COLO829 (cell line): ENCODE measurements at regions not wholly inside any gene's neighbourhood (a gene's known extent, or its start where the extent isn't known, plus 50 kb on each side); places are given as distances from the start of the nearest gene placed in this dataset.
"Not testable (repeated sequence)": the region's sequence is repeated elsewhere in the genome, so short reads cannot be mapped to it uniquely, and the experiment has no call there.

Source experiments
- DNase-seq: peaks from one replicate; pipeline ENCODE4 v3.0.0; 2012; ENCODE audit warnings: low spot score

DNA sequence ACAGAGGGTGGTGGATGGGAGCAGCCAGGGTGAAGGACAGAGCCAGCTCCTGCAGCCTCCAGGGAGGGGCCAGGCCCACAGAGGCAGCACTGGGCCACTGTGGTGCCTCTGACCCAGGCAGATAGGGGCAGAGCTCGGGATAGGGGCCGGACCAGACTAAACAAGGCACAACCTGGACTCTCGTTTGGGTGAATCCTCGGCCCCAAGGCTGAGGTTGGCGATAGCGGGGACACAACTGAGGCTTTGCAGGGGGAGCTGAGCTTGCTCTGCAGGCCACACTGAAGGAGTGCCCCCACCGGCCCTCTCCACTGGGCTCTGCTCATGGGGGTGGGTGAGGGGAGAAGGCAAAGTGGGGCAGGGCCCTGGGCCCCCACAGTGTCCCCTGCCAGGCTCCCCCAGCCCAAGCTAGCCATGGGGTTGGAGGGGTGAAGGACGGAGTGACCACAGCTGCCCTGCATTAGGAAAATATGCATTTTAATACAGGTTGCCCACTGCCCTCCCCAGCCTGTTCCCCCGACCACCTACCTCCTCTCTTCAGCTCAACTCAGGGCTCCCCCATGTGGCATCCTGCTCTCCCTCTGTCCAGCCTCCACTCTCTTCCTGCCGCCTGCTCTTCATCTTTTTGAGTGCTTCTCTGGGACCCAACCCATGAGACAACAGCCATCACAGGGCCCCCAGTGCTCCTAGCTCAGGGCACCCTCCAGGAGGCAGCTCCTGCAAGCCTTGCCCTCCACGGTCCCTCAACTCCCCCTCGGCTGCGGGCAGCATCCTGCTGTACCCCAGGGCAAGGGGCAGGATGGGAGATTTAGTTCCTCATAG is 152.8 kb downstream of the INHBB start:
- no peak for DNase-seq

- no peak for DNase-seq
Observed at GRCh38 chr2:120499784-120500495, 154.0 kb downstream of the INHBB start.

- DNase-seq, result no peak
Observed at GRCh38 chr2:120501591-120501990, 155.7 kb downstream of the INHBB start.

DNA sequence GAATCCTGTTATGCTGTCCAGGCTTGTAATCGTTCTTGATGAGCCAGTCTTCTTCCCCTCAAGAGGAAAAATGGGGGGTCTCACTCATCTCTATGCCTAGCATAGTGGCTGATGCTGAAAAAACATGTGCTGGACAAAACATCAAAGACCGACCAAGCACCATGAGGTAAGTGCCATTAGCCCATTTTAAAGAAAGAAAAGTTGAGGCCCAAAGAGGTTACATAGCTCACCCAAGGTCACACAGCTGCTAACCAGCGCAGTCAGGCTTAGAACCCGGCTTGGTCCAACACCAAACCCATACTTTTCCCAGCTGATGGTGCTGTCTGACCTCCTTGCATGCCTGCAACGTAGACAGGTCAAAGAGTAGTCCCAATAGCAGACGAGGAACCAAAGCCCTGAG is 156.4 kb downstream of the INHBB start:
- DNase-seq, result no peak

GRCh38 chr2:120502761-120503160 is 156.8 kb downstream of the INHBB start:
- DNase-seq, result no peak

- DNase-seq, result no peak
Observed at GRCh38 chr2:120503206-120503792, 157.4 kb downstream of the INHBB start.

- DNase-seq, result no peak
Observed at GRCh38 chr2:120503793-120504571, 158.0 kb downstream of the INHBB start.

- DNase-seq, result no peak
Observed at GRCh38 chr2:120504936-120505705, 159.2 kb downstream of the INHBB start.

GRCh38 chr2:120508567-120509041 is 162.7 kb downstream of the INHBB start:
- DNase-seq, result no peak

GRCh38 chr2:120509213-120509815 is 163.4 kb downstream of the INHBB start:
- no peak for DNase-seq

- no peak for DNase-seq
Observed at GRCh38 chr2:120509991-120510735, 164.2 kb downstream of the INHBB start.

DNA sequence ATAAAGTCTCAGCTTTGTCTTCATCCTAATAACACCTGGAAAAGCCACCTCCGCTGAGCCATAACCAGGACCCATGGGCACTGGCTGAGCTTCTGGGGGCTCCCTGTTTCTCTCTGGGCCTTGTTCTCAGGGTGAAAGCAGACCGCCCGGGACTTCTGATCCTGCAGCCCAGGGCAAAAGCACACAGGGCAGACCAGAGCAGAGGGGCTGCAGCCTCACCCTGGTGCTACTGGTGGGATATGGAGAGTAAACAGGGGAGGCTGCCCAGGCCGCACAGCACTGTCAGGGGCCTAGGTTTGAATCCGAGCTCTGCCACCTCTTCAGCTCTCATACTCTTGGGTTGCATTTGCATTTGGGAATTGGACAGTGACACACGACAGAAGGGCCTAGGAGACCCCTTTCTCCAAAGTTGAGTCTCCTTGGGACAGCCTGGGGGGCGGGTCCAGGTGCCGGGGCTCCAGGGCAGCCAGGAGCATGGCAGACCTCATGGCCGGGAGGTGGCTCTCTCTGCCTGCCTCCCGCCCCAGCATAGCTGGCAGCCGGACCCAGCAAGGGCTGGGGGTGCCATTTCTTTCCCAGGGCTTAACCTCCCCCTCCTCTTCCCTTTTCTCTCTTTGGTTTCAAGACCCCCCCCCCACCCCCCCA is 164.9 kb downstream of the INHBB start:
- DNase-seq, result no peak

DNA sequence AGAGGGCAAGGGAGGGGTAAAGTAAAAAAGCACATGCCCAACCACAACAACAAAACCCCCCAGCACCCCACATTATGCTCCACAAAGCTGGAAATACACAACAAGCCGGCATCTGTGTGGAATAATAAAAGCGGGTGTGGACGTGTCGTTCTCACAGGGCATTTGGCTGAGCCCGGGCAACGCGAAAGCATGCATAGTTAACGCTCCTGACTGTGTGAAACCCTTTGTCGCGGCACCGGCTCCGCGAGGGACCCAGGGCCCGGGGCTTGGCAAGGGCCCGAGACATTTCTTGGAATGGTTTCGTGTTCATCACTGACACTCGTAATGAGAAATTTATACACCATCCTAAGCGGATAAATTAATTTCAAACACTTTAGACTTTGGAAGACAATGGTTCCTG is 165.6 kb downstream of the INHBB start:
- DNase-seq, result no peak

GRCh38 chr2:120511947-120512710 is 166.2 kb downstream of the INHBB start:
- no peak for DNase-seq

GRCh38 chr2:120513776-120514357 is 167.9 kb downstream of the INHBB start:
- DNase-seq, result no peak

- no peak for DNase-seq
Observed at GRCh38 chr2:120514521-120514920, 168.6 kb downstream of the INHBB start.

DNA sequence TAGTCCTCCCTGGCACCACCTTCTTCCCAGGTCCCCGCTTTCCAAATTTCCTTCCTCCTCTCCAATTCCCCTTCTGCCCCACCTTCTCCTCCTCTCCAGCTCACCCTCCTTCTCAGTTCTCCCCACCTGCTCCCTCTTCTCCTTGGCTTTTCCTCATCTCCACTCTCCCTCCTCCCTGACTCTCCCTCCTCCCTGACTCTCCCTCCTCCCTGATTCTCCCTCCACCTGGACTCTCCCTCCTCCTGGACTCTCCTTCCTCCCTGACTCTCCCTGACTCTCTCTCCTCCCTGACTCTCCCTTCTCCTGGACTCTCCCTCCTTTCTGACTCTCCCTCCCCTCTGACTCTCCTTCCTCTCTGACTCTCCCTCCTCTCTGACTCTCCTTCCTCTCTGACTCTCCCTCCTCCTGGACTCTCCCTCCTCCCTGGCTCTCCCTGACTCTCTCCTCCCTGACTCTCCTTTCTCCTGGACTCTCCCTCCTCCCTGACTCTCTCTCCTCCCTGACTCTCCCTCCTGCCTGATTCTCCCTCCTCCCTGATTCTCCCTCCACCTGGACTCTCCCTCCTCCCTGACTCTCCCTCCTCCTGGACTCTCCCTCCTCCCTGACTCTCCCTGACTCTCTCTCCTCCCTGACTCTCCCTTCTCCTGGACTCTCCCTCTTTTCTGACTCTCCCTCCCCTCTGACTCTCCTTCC is 169.3 kb downstream of the INHBB start:
- not testable (repeated sequence) for DNase-seq
